ENCODE measurements at regions not wholly inside any gene's neighbourhood (a gene's known extent, or its start where the extent isn't known, plus 50 kb on each side); places are given as distances from the start of the nearest gene placed in this dataset.

- no peak for TF ChIP-seq CTCF (conservative IDR thresholded peaks at IDR 0.05)
- no peak overlapping the region for H3K27ac ChIP-seq
These were observed 109.4 kb upstream of the TLL1 start for GRCh38 chr4:165763640-165764039.

- no peak overlapping the region for H3K27ac ChIP-seq
- TF ChIP-seq CTCF (conservative IDR thresholded peaks at IDR 0.05): no peak
These were observed 108.0 kb upstream of the TLL1 start for GRCh38 chr4:165765053-165765452.

GRCh38 chr4:165766018-165766417 is 107.0 kb upstream of the TLL1 start:
- no peak for TF ChIP-seq CTCF (conservative IDR thresholded peaks at IDR 0.05)
- H3K27ac ChIP-seq: no peak overlapping the region

GRCh38 chr4:165766976-165767375 is 106.1 kb upstream of the TLL1 start:
- H3K27ac ChIP-seq: no peak overlapping the region
- no peak for TF ChIP-seq CTCF (conservative IDR thresholded peaks at IDR 0.05)

- no peak for TF ChIP-seq CTCF (conservative IDR thresholded peaks at IDR 0.05)
- H3K27ac ChIP-seq: no peak overlapping the region
These were observed 105.4 kb upstream of the TLL1 start for GRCh38 chr4:165767671-165768070.

GRCh38 chr4:165768281-165768680 is 104.8 kb upstream of the TLL1 start:
- TF ChIP-seq CTCF (conservative IDR thresholded peaks at IDR 0.05): no peak

GRCh38 chr4:165774326-165774725 is 98.7 kb upstream of the TLL1 start:
- TF ChIP-seq CTCF (conservative IDR thresholded peaks at IDR 0.05): no peak

More at GRCh38 chr4:165768281-165768680, 104.8 kb upstream of the TLL1 start:
- H3K27ac ChIP-seq: no peak overlapping the region

More at GRCh38 chr4:165774326-165774725, 98.7 kb upstream of the TLL1 start:
- no peak overlapping the region for H3K27ac ChIP-seq
